ENCODE measurements at regions not wholly inside any gene's neighbourhood (a gene's known extent, or its start where the extent isn't known, plus 50 kb on each side); places are given as distances from the start of the nearest gene placed in this dataset.
"Not testable (repeated sequence)": the region's sequence is repeated elsewhere in the genome, so short reads cannot be mapped to it uniquely, and the experiment has no call there.

DNA sequence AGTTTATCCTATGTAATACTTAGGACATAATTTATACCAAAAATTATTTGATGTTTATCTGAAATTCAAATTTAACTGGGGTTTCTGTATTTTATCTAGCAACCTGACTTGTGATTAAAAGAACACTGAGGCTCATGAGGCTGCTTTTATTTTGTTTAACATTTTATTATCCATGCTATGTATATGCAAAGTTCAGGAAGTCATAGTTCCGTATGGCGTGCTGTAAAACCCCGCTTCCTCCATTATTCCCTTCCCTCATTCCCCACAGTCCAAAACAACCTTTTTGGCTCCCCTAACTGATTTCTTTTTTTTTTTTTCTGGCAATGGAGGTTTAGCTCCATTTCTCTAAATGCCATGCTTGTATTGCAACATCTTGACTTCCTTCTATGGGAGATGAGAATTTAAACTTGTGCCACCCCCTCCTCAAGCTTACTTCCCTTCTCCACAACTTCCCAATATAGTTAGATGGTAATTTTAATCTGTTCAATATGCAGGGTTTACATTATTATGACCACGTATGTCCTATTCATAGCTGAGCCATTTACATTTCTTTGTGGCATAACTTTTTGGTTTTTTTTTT lies 138.0 kb upstream of the DNAH14 start:
- no peak for DNase-seq (ENCODE audit: low read depth in 2 of 2)

DNA sequence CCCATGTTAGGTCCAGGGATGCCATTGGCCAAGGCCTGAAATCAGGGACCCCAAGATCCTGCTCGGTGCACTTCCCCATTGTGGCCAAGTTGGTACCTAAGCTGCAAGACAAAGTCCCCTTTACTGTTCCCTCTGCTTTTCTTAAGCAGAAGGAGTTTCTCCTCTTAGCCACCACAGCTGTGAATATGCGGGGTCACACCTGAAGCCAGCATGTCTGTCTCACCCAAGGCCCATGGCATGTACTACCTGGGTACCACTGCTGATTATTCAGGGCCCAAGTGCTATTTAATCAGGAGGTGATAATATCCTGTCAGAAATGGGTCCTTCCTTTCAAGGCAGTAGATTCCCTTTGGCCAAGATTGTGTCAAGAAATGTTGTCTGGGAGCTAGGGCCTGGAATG lies 133.9 kb upstream of the DNAH14 start:
- no peak for DNase-seq (ENCODE audit: low read depth in 2 of 2)

DNA sequence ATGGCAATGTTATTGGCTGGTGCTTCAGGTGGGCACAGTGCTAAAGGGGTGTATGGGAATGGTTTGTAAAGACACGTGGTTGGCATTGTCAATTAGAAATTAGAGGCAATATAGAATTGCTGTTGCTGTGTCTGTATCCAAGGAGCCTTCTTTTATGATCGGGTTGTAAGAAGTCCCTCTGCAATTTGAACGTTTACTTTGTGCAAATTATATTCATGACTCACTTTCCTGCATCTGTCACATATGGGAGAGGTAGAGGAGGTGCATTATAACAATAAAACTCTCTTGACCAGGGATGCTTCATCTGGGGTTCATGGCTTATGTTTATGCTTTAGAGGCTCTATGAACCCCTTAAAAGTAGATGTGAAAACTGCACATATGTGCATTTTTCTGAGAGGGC lies 130.4 kb upstream of the DNAH14 start:
- DNase-seq (ENCODE audit: low read depth in 2 of 2): no peak

DNA sequence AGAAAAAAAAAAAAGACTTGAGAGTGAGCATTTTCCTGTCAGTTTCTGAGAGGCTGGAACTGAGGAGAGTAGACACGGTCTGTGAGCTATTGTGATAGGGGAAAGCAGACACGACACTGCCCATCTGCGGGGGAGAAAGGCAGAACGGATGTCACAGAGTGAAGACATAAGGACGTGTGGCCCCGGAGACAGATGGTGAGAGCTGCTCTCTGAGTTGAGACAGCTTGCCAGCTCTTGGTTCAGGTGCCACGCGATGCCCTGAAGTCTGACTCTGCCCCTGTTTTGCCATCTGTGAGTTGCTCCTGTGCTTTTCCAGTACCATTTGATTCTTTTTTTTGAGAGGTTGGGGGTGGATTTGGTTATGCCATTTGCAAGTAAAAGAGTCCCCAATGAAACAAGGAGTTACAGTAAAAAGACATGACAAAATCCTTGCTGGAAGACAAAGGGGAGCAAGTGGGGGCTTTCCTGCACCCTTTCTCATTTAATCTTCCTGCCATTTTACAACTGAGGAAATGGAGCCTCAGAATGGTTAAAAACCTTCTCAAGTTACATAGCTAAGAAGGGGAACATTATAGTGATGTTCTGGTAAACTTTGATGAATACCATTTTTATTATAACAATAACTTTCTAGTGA lies 128.9 kb upstream of the DNAH14 start:
- DNase-seq (ENCODE audit: low read depth in 2 of 2): no peak

DNA sequence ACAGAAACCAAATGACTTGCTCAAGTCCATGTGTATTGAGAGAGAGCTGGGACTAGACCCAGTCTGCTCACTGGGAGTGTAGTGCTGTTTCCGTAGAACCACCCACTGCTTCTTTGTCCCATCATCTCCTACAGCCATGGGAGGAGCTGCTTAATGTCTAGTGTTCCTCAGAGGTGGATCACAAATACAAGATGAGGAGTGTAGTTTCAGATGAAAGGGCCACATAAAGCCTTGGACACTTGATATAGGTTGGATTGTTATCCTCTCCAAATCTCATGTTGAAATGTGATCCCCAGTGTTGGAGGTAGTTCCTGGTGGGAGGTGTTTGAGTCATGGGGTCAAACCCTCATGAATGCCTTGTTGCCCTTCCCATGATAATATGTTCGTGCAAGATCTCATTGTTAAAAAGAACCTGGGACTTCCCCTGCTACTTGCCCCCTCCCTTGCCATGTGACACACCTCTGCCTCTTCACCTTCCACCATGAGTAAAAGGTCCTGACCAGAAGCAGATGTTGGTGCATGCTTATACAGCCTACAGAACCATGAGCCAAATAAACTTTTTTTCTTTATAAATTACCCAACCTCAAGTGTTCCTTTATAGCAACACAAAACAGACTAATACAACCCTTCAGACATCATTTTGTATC lies 127.5 kb upstream of the DNAH14 start:
- no peak for DNase-seq (ENCODE audit: low read depth in 2 of 2)

DNA sequence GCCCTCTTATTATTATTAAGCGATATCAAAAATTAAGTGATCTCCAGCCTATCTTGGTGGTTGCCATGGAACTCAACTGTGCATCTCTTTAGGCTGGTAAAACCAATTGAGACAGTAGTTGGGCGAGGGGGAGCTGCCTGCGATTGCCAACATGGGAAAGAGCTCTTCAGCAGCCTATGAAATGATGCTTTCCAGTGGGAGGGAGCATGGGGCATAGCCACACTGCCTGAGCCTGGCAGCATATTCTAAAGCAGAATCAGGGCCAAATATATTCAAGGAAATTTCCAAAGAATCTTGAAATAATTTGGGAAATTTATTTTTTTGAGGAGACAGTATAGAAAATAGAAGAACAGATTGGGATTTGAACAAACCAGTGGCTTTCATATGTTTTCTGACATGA lies 126.9 kb upstream of the DNAH14 start:
- DNase-seq (ENCODE audit: low read depth in 2 of 2): no peak

DNA sequence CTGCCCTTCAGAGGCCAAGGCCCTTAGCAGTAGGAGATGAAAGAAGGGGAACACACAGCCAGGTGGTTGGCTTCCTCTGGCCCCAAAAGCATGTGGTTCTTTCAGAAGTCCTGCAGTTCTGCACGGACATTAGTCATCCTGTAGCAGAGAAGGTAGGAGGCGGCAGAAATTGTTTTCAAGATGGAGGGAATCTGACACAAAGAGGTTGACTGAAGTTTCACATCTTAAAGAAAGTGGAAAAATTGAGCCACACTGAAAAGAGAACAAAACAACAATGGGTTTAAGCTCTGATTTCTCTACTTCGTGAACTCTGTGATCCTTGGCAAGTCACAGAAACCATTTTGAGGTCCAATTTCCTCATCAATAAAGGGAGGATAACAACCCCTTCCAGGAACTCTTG lies 125.3 kb upstream of the DNAH14 start:
- no peak for DNase-seq (ENCODE audit: low read depth in 2 of 2)

DNA sequence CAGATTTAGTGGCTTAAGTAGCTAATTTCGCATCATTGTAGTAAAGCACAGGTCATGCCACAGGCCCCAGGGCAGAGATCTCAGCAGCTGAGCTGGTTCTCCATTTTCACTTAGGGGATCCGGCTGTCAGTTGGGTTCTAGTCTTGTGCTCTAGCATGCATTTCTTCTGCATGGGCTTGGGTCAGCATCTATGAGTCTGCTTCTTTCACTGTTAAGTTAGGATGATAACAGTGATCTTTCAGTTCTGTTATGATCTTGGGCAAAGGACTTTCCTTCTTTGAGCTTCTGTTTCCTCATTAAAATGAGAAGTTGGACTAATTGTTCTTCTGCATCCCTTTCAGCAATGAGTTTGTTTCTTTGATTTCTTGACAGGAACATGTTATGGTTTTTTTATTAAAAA lies 123.6 kb upstream of the DNAH14 start:
- DNase-seq (ENCODE audit: low read depth in 2 of 2): no peak

DNA sequence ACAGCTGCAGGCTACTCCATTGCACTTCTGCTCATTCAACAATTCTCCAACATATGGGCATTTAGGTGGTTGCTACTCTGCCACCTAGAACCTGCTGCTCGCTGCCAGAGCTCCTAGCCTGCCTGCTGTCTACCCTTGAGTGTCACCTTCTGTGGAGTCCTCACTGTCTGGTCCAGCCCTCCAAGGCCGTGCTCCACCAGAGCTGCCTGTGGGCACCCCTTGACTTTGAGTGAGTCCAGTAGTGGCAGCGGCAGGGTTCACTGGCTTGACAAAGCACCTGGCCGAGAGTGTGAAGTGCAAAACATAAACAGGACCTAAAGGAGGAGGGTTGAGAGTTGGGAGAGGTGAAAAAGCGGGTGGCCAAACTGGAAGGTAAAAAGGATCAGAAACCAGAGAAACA lies 120.3 kb upstream of the DNAH14 start:
- no peak for DNase-seq (ENCODE audit: low read depth in 2 of 2)

DNA sequence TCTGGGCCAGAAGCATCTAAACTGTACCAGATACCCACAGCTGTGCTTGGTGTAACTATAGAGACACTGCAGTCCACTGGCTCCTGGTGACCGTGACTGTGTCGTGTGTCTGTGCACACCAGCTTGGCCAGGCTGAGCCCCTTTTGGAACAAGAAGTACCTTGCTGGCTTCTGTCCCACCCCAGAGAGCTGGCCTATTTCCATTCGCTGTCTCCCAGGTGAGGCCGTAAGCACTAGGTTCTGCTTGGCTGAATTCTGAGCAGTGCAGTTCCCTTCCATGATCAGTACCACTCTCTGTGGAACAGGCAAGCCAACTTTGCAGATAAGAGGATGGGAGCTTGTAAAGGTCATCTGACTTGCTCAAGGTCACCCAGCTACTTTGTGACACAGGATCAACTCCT lies 119.9 kb upstream of the DNAH14 start:
- DNase-seq (ENCODE audit: low read depth in 2 of 2): no peak

DNA sequence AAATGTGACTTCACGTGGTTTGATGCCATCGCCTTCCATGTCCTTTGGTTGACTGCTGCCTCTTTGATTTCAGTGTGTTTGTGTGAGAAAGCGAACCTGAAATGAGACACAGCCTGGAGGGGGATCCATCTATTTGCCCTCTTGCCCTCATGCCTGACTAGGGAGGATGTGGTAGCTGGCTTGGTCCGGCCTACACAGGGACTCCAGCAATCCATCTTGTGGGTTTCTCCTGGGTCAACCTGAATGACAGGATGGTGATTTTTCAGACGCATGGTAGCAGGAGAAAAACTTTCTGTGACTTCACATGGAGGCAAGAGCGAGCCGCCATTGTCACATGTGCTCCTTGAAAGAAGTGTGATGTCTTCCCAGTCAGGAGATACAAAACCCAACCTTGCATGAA lies 117.9 kb upstream of the DNAH14 start:
- no peak for DNase-seq (ENCODE audit: low read depth in 2 of 2)

DNA sequence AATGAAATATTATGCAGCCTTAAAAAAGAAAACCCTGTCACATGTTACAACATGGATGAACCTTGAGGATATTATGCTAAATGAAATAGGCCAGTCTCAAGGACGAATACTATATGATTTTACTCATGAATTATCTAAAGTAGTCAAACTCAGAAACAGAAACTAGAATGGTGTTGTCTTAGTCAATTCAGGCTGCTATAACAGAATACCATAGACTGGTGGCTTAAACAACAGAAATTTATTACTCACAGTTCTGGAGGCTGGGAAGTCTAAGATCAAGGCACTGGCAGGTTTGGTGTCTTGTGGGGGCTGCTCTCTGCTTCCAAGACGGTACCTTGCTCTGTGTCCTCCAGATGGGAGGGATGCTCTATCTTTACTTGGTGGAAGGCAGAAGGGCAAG lies 113.8 kb upstream of the DNAH14 start:
- DNase-seq (ENCODE audit: low read depth in 2 of 2): no peak

DNA sequence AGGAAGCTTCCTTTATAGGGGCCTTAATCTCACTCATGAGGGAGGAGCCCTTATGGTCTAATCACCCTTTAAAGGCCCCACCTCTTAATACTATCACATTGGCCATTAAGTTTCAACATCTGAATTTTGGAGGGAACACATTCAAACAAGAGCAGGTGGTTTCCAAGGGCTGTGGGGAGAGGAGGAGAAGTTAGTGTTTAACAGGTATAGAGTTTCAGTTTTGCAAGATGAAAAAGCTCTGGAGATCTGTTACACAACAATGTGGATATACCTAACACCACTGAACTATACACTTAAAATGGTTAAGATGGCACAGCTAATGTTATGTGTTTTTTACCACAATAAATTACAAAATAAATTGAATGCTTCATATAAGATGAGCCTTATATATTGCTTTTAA lies 113.4 kb upstream of the DNAH14 start:
- no peak for DNase-seq (ENCODE audit: low read depth in 2 of 2)

DNA sequence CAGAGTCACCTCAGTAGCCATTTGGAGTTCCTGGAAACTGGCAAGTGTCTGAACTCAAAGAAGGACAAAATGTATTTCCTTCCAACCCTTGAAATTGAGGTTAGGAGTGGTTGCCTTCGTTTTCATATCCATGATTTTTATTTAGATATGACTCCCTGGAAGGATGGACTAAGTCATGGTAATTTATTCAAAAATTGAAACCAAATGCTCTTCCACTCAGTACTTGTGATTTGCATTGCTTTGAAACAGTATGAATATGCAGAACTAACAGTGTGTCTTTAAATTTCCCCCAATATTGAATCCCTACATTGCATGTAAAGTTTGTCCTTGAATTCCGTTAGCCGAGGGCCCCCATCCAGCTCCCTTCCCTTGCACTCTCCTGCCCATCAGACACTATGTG lies 112.1 kb upstream of the DNAH14 start:
- DNase-seq (ENCODE audit: low read depth in 2 of 2): no peak

DNA sequence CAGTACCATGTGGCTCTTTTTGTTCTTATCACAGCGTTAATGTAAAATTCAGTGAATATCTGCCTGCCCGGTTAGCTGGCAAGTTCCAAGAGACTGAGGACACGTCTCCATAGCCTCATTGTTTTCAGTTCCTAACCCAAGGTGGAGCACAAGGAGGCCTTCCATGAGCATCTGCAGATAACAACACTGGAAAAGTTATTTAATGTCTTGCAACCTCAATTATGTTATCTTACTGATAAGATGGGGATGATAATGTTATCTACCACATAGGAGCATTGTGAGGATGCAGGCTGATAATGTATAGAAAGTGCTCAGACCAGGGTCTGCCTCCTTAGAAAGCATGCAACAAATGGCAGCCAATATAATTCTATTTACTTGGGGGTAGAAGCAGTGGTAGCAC lies 109.6 kb upstream of the DNAH14 start:
- no peak for DNase-seq (ENCODE audit: low read depth in 2 of 2)

DNA sequence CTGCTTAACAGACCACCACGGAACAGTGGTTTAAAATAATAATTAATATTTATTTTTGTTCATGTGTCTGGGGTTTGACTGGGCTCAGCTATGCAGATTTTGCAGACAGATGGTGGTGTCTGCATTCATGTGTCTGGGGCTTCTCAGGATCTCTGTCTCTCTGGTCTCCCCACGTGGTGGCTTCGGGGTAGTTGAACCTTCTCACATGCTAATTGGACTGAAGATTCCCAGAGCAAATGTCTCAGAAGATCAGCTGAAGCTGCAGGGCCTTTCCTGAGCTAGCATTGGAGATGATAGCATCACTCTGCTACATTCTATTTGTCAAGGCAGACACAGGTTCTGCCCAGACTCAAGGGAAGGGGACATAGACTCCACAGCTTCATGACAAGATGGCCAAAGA lies 109.1 kb upstream of the DNAH14 start:
- no peak for DNase-seq (ENCODE audit: low read depth in 2 of 2)

DNA sequence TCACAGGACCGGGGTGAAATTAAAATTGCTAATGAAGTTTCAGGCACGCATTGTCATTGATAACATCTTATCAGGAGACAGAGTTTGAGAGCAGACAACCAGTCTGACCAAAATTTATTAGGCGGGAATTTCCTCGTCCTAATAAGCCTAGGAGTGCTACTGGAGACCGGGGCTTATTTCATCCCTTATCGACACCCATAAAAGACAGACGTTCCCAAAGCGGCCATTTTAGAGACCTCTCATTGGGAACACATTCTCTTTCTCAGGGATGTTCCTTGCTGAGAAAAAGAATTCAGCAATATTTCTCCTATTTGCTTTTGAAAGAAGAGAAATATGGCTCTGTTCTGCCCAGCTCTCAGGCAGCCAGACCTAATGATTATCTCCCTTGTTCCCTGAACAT lies 107.7 kb upstream of the DNAH14 start:
- DNase-seq (ENCODE audit: low read depth in 2 of 2): not testable (repeated sequence)

DNA sequence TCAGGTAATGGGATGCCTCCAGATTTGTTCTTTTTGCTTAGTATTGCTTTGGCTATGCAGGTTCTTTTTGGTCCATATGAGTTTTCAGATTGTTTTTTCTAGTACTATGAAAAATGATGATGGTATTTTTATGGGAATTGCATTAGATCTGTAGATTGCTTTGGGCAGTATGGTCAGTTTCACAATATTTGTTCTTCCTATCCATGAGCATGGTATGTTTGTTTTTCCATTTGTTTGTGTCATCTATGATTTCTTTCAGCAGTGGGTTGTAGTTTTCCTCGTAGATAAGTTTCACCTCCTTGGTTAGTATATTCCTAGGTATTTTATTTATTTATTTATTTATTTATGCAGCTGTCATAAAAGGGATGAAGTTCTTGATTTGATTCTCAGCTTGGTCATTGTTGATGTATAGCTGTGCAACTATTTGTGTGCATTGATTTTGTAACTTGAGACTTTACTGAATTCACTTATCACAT lies 103.9 kb upstream of the DNAH14 start:
- no peak for DNase-seq (ENCODE audit: low read depth in 2 of 2)

DNA sequence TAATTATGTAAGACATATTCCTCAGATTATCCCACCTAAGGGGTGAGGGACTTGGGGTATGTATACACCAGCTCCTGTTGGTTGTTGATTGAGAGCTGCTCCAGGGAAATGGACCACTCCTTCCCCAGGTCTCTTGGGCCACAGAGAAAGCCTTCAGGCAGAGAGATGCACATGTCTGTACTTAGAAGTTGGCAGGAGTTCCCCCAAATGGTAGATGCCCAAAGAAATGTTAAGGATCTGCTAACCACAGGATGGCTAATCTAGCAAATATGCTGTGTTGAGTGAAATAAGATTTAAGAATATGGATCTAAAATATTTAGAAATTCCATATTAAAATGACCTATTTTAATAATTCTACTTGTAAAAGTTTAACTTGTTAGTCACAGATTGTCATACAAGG lies 100.8 kb upstream of the DNAH14 start:
- no peak for DNase-seq (ENCODE audit: low read depth in 2 of 2)

DNA sequence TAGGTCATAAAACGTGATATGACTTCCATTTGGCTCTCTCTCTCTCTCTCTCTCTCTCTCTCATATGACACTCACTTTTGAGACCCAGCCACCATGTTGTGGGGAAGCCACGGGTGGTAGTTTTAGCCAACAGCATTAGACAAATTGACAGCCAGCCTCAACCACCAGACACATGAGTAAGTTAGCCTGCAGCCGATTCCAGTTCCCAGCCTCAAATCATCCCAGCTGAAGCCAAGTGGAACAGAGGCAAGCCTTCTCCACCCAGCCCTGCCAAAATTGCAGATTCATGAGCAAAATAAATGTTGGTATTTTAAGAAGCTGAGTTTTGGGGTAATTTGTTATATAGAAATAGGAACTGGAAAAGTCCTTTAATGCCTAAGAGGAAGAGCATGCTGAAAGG lies 98.0 kb upstream of the DNAH14 start:
- no peak for DNase-seq (ENCODE audit: low read depth in 2 of 2)

DNA sequence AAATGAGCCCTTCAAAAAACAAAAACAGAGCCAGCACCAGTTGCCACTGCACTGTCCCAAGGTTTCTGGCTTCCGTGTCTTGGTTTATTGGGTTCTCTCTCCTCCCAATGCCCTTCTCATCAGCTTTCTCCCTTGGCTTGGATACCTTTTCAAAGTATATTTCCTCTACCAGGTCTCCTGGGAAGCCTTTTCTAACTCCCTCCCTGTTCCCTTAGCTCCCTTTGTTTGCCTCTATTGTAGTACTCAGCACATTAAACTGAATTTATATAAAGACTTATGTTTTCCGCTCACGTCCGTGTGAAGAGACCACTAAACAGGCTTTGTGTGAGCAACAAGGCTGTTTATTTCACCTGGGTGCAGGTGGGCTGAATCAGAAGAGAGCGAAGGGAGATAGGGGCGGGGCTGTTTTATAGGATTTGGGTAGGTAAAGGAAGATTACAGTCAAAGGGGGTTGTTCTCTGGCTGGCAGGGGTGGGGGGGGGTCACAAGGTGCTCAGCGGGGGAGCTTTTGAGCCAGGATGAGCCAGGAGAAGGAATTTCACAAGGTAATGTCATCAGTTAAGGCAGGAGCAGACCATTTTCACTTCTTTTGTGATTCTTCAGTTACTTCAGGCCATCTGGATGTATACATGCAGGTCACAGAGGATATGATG lies 89.7 kb upstream of the DNAH14 start:
- not testable (repeated sequence) for DNase-seq (ENCODE audit: low read depth in 2 of 2)

DNA sequence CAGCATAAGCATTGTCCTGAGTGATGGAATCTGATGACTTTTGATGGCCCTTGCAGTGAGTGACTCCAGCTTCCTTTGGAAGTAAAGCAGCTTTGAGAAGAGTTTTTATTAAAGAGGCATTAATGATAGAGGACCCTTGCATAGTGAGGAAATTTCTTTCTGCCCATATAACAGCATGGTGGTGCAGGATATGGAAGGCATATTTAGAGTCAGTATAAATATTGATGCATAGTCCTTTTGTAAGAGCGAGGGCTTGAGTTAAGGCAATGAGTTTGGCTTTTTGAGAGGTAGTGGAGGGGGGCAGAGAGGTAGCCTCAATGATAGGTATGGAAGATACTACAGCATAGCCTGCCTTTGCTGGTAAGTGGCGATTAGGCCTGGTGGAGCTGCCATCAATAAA lies 87.7 kb upstream of the DNAH14 start:
- not testable (repeated sequence) for DNase-seq (ENCODE audit: low read depth in 2 of 2)
